B cell (primary cell): ENCODE measurements at regions not wholly inside any gene's neighbourhood (a gene's known extent, or its start where the extent isn't known, plus 50 kb on each side); places are given as distances from the start of the nearest gene placed in this dataset.
"Not testable (repeated sequence)": the region's sequence is repeated elsewhere in the genome, so short reads cannot be mapped to it uniquely, and the experiment has no call there.

ENCODE experiments used
- ATAC-seq: fragments of 200-7000 bp; cut with Tn5 transposase; one replicate; pipeline ENCODE4 v1.10.0; 2021; ENCODE audit warnings: low read depth, mild to moderate bottlenecking, moderate number of reproducible peaks, moderate library complexity
- CTCF ChIA-PET: fragments of 350-600 bp; sonication (Branson Sonifier 250); formaldehyde crosslinking; loops from one replicate; lab custom pipeline; 2021; ENCODE audit warnings: antibody characterized with exemption, inconsistent platforms; lab: Charles Lee
- POLR2A ChIA-PET: fragments of 350-600 bp; sonication (Branson Sonifier 250); formaldehyde crosslinking; loops from one replicate; lab custom pipeline; 2021; ENCODE audit warnings: antibody characterized with exemption; lab: Charles Lee
- DNase-seq: peaks from one replicate; pipeline ENCODE4 v3.0.0; 2013
- H2AFZ ChIP-seq: 2 replicates; pipeline ENCODE4 v1.6.1; 2012; ENCODE audit warnings: mild to moderate bottlenecking, low read depth, low read length; ENCODE audit not compliant: insufficient read depth, poor library complexity, severe bottlenecking
- H3K27ac ChIP-seq, 2 donors: 1 replicate in 1 of 2; 2 replicates in 1 of 2; pipeline ENCODE4 v1.5.1; 2012 to 2013; ENCODE audit warnings: low read length in 2 of 2, mild to moderate bottlenecking in 2 of 2, moderate library complexity in 1 of 2
- H3K27me3 ChIP-seq, 4 experiments: fragments of 200-600 bp in 1 of 4; sonication (generic) in 1 of 4; replicated peaks in 1 of 4; 1 replicate in 2 of 4; 2 replicates in 2 of 4; pipeline versions ENCODE4 v1.6.1 to v1.7.0; 2013 to 2016; ENCODE audit warnings: low read length in 3 of 4, mild to moderate bottlenecking in 2 of 4, mixed read lengths in 1 of 4, moderate library complexity in 1 of 4; ENCODE audit not compliant: insufficient read depth in 4 of 4, control insufficient read depth in 3 of 4; ENCODE audit errors: control extremely low read depth in 1 of 4
- H3K36me3 ChIP-seq, 2 experiments: replicated peaks in 1 of 2; 1 replicate in 1 of 2; 2 replicates in 1 of 2; pipeline versions ENCODE4 v1.6.1 to v1.7.1; 2013; ENCODE audit warnings: low read length in 1 of 2; ENCODE audit not compliant: insufficient read depth in 2 of 2, control insufficient read depth in 1 of 2; ENCODE audit errors: control extremely low read depth in 1 of 2, extremely low read depth in 1 of 2
- H3K4me1 ChIP-seq, 2 donors: fragments of 200-600 bp in 1 of 2; sonication (generic) in 1 of 2; 1 replicate in 1 of 2; 2 replicates in 1 of 2; pipeline versions ENCODE4 v1.5.1 to v1.6.1; 2013 to 2017; ENCODE audit warnings: low read length in 2 of 2; ENCODE audit not compliant: control insufficient read depth in 2 of 2, insufficient read depth in 2 of 2
- H3K4me2 ChIP-seq: replicated peaks from 2 replicates; pipeline ENCODE3; 2012; ENCODE audit warnings: mild to moderate bottlenecking, low read depth, low read length; ENCODE audit not compliant: poor library complexity, severe bottlenecking
- H3K4me3 ChIP-seq, 5 experiments: fragments of 200-600 bp in 1 of 5; sonication (generic) in 1 of 5; 1 replicate in 3 of 5; 2 replicates in 2 of 5; pipeline versions ENCODE4 v1.5.1 to v1.7.0; 2011 to 2016; ENCODE audit warnings: low read length in 4 of 5, mild to moderate bottlenecking in 4 of 5, low read depth in 2 of 5, control low read depth in 1 of 5, moderate library complexity in 1 of 5; ENCODE audit not compliant: insufficient read depth in 1 of 5; ENCODE audit errors: control extremely low read depth in 1 of 5, extremely low read depth in 1 of 5
- H3K79me2 ChIP-seq: fragments of 200-600 bp; sonication (generic); one replicate; pipeline ENCODE4 v1.6.0; 2016; ENCODE audit warnings: low read length; ENCODE audit not compliant: control insufficient read depth, insufficient read depth
- H3K9ac ChIP-seq: fragments of 200-600 bp; sonication (generic); 2 replicates; pipeline ENCODE4 v1.6.1; 2017; ENCODE audit warnings: mild to moderate bottlenecking, low read length, moderate library complexity
- H3K9me3 ChIP-seq, 3 donors: one replicate each; pipeline versions ENCODE4 v1.6.1 to v1.7.1; 2013; ENCODE audit warnings: low read length in 2 of 3; ENCODE audit not compliant: control insufficient read depth in 2 of 3, insufficient read depth in 1 of 3; ENCODE audit errors: control extremely low read depth in 1 of 3
- H4K20me1 ChIP-seq: 2 replicates; pipeline ENCODE4 v1.6.0; 2012; ENCODE audit warnings: mild to moderate bottlenecking, low read length; ENCODE audit not compliant: insufficient read depth, control insufficient read depth, poor library complexity, severe bottlenecking
- H3K27ac Mint-ChIP-seq: one replicate; pipeline ENCODE4 v1.8.0; 2021; ENCODE audit warnings: mixed read lengths
- H3K27me3 Mint-ChIP-seq: one replicate; pipeline ENCODE4 v1.8.0; 2021; ENCODE audit warnings: mixed read lengths
- H3K4me1 Mint-ChIP-seq: one replicate; pipeline ENCODE4 v1.8.0; 2021; ENCODE audit warnings: mixed read lengths
- H3K4me3 Mint-ChIP-seq: one replicate; pipeline ENCODE4 v1.8.0; 2021; ENCODE audit warnings: mixed read lengths
- H3K9me3 Mint-ChIP-seq: one replicate; pipeline ENCODE4 v1.8.0; 2022; ENCODE audit warnings: mixed read lengths; ENCODE audit not compliant: insufficient read depth
- CTCF ChIP-seq: fragments of 200-600 bp; IDR thresholded peaks from one replicate; pipeline ENCODE4 v1.8.0; 2022; ENCODE audit warnings: antibody characterized with exemption, mild to moderate bottlenecking
- EZH2 ChIP-seq: IDR thresholded peaks from 2 replicates; pipeline ENCODE4 v1.6.1; 2012; ENCODE audit warnings: borderline replicate concordance, low read depth, mild to moderate bottlenecking, moderate library complexity, low read length; ENCODE audit not compliant: insufficient read depth, poor library complexity, severe bottlenecking
- WGBS: methylation state at CpG from one replicate; pipeline ENCODE4 v1.1.5; 2013; ENCODE audit warnings: missing lambda C conversion rate; ENCODE audit not compliant: insufficient coverage; 5-methylcytosine and 5-hydroxymethylcytosine counted together
- intact Hi-C: fragments of 100-400 bp; cut with micrococcal nuclease; formaldehyde crosslinking; loops from one replicate; pipeline ENCODE4 v1.10.0; 2022

- H3K27ac ChIP-seq, result no peak overlapping the region
- H3K27me3 ChIP-seq, result no peaks in the 10 kb centered on the region
- H3K4me2 ChIP-seq, result no peak overlapping the region
- Mint-ChIP-seq H3K27me3 (peaks cover 9% of the 10 kb centered on the region), H3K4me3 (no peak overlapping the region), H3K9me3 (no peaks in the 10 kb centered on the region), H3K4me1 (no peaks in the 10 kb centered on the region), H3K27ac (no peak overlapping the region)
- TF ChIP-seq CTCF (no peak), EZH2 (no peak)
- no peaks in the 10 kb centered on the region for H3K4me1 ChIP-seq
- no CpG with 5 or more reads among the region's 5 CpGs for WGBS
- no peaks in the 10 kb centered on the region for H3K9me3 ChIP-seq
- POLR2A ChIA-PET, result no interaction called here
- H3K4me3 ChIP-seq, result no peak overlapping the region
- no peak overlapping the region for H3K9ac ChIP-seq
- intact Hi-C loops, result no loop called here
- no peaks in the 10 kb centered on the region for H3K36me3 ChIP-seq
- no peaks in the 10 kb centered on the region for H4K20me1 ChIP-seq
- no peak for ATAC-seq
- CTCF ChIA-PET, result no interaction called here
- no peaks in the 10 kb centered on the region for H3K79me2 ChIP-seq
- DNase-seq, result no peak
- no peak overlapping the region for H2AFZ ChIP-seq
These were observed 923.9 kb upstream of the AMELY start for GRCh38 chrY:7835416-7835815.

- Histone ChIP-seq H3K9ac (no peak overlapping the region), H3K27me3 (no peaks in the 10 kb centered on the region), H3K27ac (no peak overlapping the region), H3K79me2 (no peaks in the 10 kb centered on the region), H4K20me1 (no peaks in the 10 kb centered on the region), H3K4me1 (no peaks in the 10 kb centered on the region), H3K4me3 (no peak overlapping the region), H3K9me3 (no peaks in the 10 kb centered on the region), H3K4me2 (no peak overlapping the region), H3K36me3 (no peaks in the 10 kb centered on the region), H2AFZ (no peak overlapping the region)
- peaks cover 6% of the 10 kb centered on the region for H3K27me3 Mint-ChIP-seq
- DNase-seq, result no peak
- ChIA-PET POLR2A (interaction anchor here (0.6 kb wide), 1 partner anchor 32 kb away, joined by 3 read pairs; no protein-coding TSS in a partner anchor), CTCF (no interaction called here)
- no peak overlapping the region for H3K4me3 Mint-ChIP-seq
- no peaks in the 10 kb centered on the region for H3K9me3 Mint-ChIP-seq
- intact Hi-C loops, result no loop called here
- no peak overlapping the region for H3K27ac Mint-ChIP-seq
- H3K4me1 Mint-ChIP-seq, result no peaks in the 10 kb centered on the region
- 100% methylated on average over 1 of the region's 2 CpGs for WGBS
- TF ChIP-seq EZH2 (no peak), CTCF (no peak)
- ATAC-seq, result no peak
These were observed 922.7 kb upstream of the AMELY start for GRCh38 chrY:7834284-7834683.

- H3K9ac ChIP-seq, result not testable (repeated sequence)
These were observed 919.3 kb upstream of the AMELY start for GRCh38 chrY:7830881-7831280.

More at GRCh38 chrY:7830881-7831280, 919.3 kb upstream of the AMELY start:
- H3K27me3 ChIP-seq, H3K4me2 ChIP-seq, H3K9me3 ChIP-seq, H4K20me1 ChIP-seq, POLR2A ChIA-PET, H3K4me1 ChIP-seq, H3K27ac Mint-ChIP-seq, ATAC-seq, H3K4me1 Mint-ChIP-seq, H3K4me3 Mint-ChIP-seq, H3K36me3 ChIP-seq, H3K79me2 ChIP-seq, H3K4me3 ChIP-seq, H3K9me3 Mint-ChIP-seq, H3K27ac ChIP-seq, intact Hi-C loops, DNase-seq, CTCF ChIA-PET, H2AFZ ChIP-seq, H3K27me3 Mint-ChIP-seq: not testable (repeated sequence)
